PFSK-1 (cell line): ENCODE measurements at regions not wholly inside any gene's neighbourhood (a gene's known extent, or its start where the extent isn't known, plus 50 kb on each side); places are given as distances from the start of the nearest gene placed in this dataset.

ENCODE experiments used
- FOXP2 ChIP-seq: optimal IDR thresholded peaks from 2 replicates; pipeline ENCODE3; 2011; ENCODE audit warnings: borderline replicate concordance, control low read depth, inconsistent platforms; ENCODE audit not compliant: insufficient read depth; ENCODE audit errors: extremely low read length, extremely low read depth
- POLR2AphosphoS5 ChIP-seq: IDR thresholded peaks from 2 replicates; pipeline ENCODE4 v1.6.1; 2012; ENCODE audit warnings: low read depth, mild to moderate bottlenecking, control low read depth, low read length, moderate library complexity
- REST ChIP-seq, 2 experiments: IDR thresholded peaks; 2 replicates each; pipeline versions ENCODE4 v1.6.1 to v1.8.0; 2011 to 2012; ENCODE audit warnings: low read depth in 2 of 2, low read length in 2 of 2, control low read depth in 1 of 2, inconsistent platforms in 1 of 2, mild to moderate bottlenecking in 1 of 2, moderate library complexity in 1 of 2; ENCODE audit not compliant: insufficient read depth in 1 of 2
- SIN3A ChIP-seq: IDR thresholded peaks from 2 replicates; pipeline ENCODE4 v1.6.1; 2012; ENCODE audit warnings: mild to moderate bottlenecking, low read length, moderate library complexity, borderline replicate concordance; ENCODE audit not compliant: insufficient read depth

DNA sequence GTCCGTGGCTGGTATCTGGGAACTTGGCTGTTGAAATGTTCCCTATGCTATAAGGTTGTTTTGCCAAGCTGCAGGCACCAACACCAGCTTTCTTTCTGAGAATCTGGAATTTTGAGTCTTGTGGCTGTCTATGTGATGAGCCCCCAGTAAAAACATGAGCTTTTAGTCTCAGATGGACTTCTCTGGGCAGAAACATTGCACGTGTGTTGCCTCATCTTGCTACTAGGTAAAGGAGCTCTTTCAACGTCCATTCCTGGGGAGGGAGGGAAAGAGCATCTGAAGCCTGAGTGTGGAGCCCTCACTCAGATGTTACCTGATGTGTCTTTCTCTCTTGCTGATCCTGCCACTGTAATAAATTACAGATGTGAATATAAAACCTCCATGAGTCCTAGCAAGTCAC is 183.8 kb upstream of the LHX5 start:
- TF ChIP-seq REST (IDR thresholded peaks at IDR 0.05; ENCODE audit: insufficient read depth in 1 of 2, low read depth in 2 of 2, low read length in 2 of 2) (no peak), POLR2AphosphoS5 (no peak), FOXP2 (no peak), SIN3A (no peak)
